ENCODE measurements at regions not wholly inside any gene's neighbourhood (a gene's known extent, or its start where the extent isn't known, plus 50 kb on each side); places are given as distances from the start of the nearest gene placed in this dataset.
A peak's percentile ranks its signal among the peaks of the same experiment; 100 is the strongest.
"Not testable (repeated sequence)": the region's sequence is repeated elsewhere in the genome, so short reads cannot be mapped to it uniquely, and the experiment has no call there.

DNA sequence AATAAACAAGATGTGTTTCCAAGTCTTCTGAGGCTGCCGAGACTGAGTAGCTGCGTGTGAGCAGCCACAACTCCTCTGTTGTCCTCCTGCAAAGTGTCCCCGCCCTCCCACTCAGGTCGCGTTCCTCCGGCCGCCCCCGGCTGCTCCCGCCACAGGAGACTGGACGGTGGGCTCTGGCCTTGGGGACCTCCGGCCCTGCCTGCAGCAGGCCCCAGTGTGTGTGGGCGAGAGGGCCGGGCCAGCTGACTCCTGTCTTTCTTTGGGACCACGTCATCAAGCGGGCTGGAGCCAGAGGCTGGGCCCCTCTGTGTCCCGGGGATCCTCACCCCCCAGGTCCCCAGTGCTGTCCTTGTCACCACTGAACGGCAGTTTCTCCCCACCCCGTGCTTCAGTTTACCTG is 175.3 kb downstream of the NPIPB11 start:
- TF ChIP-seq, protein P1, sequence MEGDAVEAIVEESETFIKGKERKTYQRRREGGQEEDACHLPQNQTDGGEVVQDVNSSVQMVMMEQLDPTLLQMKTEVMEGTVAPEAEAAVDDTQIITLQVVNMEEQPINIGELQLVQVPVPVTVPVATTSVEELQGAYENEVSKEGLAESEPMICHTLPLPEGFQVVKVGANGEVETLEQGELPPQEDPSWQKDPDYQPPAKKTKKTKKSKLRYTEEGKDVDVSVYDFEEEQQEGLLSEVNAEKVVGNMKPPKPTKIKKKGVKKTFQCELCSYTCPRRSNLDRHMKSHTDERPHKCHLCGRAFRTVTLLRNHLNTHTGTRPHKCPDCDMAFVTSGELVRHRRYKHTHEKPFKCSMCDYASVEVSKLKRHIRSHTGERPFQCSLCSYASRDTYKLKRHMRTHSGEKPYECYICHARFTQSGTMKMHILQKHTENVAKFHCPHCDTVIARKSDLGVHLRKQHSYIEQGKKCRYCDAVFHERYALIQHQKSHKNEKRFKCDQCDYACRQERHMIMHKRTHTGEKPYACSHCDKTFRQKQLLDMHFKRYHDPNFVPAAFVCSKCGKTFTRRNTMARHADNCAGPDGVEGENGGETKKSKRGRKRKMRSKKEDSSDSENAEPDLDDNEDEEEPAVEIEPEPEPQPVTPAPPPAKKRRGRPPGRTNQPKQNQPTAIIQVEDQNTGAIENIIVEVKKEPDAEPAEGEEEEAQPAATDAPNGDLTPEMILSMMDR (IDR thresholded peaks at IDR 0.05; ENCODE audit: insufficient read depth, low read length, poor library complexity, severe bottlenecking) = no peak
- H3K4me3 ChIP-seq (ENCODE audit: low read depth, low read length) = no peak overlapping the region
- no peaks in the 10 kb centered on the region for H3K27me3 ChIP-seq (ENCODE audit: control insufficient read depth, insufficient read depth, low read length)
- DNase-seq (ENCODE audit: low read depth) = no peak
- H3K36me3 ChIP-seq (ENCODE audit: control insufficient read depth, insufficient read depth, low read length) = no peaks in the 10 kb centered on the region

DNA sequence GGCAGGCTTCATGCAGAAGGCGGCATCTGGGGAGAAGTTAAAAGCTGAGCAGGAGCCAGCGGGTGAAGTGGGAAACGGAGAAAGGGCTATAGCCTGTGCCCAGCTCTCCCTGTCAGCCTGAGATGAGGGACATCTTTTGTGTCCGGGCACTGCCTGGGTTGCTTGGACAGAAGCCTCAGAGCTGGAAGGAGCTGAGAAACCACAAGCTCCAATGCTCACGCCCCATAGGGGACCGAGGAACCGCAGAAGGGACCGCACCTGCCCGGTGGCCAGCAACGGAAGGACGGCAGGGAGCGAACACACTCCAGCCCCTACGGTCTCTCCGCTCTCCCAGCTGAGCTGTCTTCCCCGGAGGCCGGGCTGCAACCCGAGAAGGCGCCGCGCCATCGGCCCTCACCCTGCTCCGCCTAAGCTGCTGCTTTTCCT is 175.8 kb downstream of the NPIPB11 start:
- Histone ChIP-seq H3K4me3 (ENCODE audit: low read depth, low read length) (no peak overlapping the region), H3K36me3 (ENCODE audit: control insufficient read depth, insufficient read depth, low read length) (no peaks in the 10 kb centered on the region), H3K27me3 (ENCODE audit: control insufficient read depth, insufficient read depth, low read length) (no peaks in the 10 kb centered on the region)
- TF ChIP-seq, protein P1 (IDR thresholded peaks at IDR 0.05; ENCODE audit: insufficient read depth, low read length, poor library complexity, severe bottlenecking) = no peak
- no peak for DNase-seq (ENCODE audit: low read depth)

DNA sequence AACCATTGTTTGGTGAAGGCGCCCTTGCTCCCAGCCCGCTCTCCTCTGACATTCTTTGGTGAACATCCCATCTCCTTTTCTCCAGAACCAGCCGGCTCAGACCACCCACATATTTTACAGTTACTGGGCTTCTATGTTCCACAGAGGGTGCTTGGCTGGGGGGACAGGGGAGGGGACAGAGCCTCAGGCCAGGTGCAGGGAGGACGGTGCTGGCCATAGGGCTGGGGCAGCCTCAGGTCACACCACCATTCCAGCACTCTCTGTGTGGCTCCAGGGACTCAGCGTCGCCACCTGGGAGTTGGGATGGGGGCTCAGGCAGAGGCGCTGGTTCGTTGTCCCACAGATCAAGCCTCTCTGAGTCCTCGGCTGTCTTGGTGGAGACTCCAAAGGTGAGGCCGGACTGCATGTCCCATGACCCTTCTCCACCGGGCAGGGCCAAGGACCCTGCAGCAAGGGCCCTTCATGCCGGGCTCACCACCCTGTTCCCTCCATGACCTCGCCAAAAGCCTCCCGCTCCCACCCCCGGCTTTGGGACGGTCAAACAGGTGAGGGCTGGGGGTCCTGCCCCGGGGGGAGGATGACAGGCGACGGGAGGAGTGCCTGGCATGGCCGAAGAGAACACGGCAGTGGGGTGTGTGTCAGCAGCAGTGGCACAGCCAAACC is 176.4 kb downstream of the NPIPB11 start:
- H3K4me3 ChIP-seq (ENCODE audit: low read depth, low read length); H3K36me3 ChIP-seq (ENCODE audit: control insufficient read depth, insufficient read depth, low read length); DNase-seq (ENCODE audit: low read depth); H3K27me3 ChIP-seq (ENCODE audit: control insufficient read depth, insufficient read depth, low read length): not testable (repeated sequence)

DNA sequence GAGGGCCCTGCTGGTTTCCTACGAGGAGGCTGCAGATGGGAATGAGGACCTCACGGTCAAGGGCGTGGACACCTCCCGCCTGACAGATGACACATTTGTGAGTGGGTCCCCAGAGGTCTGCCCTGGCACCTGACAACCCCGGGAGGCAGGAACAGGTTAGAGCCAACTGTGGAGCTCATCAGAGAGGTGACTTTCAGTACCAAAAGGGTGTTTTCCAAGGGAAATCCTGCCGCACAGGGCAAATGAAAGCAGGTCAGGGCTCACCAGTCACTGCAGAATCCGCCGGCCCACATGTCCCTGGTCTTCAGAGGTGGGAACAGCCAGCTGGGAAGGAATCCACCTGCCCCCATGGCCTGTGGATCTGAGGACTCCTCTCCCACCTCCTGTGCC is 176.9 kb downstream of the NPIPB11 start:
- H3K27me3 ChIP-seq (ENCODE audit: control insufficient read depth, insufficient read depth, low read length); DNase-seq (ENCODE audit: low read depth); H3K36me3 ChIP-seq (ENCODE audit: control insufficient read depth, insufficient read depth, low read length); H3K4me3 ChIP-seq (ENCODE audit: low read depth, low read length): not testable (repeated sequence)

DNA sequence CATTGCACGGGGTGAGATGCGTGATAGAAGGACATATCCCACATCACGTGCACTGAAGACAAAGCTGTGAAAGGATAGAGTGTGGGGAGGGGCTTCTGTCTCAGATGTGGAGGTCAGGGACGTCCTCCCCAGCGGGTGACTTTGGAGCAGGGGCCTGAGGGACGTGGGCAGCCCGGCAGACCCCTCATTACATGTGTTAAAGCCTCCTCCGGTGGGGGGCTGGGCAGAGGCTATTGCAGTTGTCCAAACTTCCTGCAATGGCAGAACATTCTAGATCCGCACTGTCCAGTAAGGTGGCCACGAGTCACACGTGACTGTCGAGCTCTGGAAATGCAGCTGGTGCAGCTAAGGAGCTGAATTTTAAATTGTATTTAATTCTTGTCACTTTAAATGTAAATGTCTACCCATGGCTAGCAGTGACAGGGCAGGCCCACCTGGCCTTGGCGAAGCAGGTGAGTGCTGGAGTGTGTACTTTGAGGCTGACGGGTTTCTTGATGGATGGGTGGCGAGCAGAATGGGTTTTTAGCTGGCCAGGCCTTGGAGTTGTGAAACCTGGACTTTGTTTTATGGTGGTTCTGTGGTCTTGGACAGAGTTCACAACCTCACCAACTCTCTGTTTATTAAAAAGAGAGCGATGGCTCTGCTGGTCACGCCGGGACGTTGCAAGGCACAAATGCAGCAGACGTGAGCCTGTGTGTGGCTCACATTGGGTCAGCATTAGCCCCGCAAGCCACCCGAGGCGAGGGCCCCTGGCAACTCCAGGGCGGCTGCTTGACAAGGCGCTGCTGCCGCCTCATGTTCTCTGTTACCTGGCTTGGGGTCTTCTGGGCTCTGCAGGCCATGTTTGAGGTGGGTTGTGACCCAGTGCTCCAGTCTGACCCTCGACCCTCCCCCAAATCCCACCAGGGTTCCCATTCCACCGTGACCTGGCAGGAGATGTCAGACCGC is 177.6 kb downstream of the NPIPB11 start:
- not testable (repeated sequence) for H3K36me3 ChIP-seq (ENCODE audit: control insufficient read depth, insufficient read depth, low read length); H3K4me3 ChIP-seq (ENCODE audit: low read depth, low read length); H3K27me3 ChIP-seq (ENCODE audit: control insufficient read depth, insufficient read depth, low read length); DNase-seq (ENCODE audit: low read depth)

DNA sequence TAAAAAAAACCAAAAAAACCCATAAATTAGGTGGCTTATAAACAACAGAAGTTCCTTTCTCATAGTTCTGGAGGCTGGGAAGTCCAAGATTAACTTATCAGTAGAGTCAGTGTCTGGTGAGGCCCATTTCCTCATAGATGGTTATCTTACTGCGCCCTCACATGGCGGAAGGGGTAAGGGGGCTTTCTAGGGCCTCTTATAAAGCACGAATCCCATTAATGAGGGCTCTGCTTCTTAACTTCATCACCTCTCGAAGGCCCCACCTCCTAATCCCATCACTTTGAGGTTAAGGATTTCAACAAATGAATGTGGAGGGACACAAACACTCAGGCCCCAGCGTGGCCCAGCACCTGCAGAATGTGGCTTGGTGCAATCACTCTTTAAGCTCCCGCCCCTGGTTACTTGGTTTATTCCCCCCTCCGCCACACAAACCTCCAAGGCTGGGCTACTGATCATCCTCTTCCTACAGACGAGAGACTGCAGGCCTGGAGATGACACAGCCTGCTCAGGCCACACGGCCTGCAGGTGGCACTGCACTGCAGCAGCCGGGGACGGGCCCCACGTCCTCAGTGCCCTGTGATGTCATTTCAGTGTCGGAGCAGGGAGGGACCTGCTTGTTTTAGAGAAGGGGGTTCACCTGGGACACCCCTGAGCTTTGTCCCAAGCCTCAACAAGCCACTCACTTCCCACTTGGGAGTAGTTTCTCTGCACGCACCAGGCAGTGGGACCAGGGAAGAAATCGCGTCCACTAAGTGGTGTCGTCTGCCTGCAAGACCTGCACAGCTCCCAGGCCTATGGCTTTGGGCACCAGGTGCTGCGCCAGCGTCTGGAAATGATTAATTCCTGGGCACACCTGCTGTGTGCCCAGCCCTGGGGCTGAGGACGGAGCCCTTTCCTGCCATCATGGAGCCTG is 178.5 kb downstream of the NPIPB11 start:
- not testable (repeated sequence) for DNase-seq (ENCODE audit: low read depth); H3K4me3 ChIP-seq (ENCODE audit: low read depth, low read length); H3K27me3 ChIP-seq (ENCODE audit: control insufficient read depth, insufficient read depth, low read length); H3K36me3 ChIP-seq (ENCODE audit: control insufficient read depth, insufficient read depth, low read length)
- TF ChIP-seq, protein P1 (IDR thresholded peaks at IDR 0.05; ENCODE audit: insufficient read depth, low read length, poor library complexity, severe bottlenecking) = peak; percentile 42

DNA sequence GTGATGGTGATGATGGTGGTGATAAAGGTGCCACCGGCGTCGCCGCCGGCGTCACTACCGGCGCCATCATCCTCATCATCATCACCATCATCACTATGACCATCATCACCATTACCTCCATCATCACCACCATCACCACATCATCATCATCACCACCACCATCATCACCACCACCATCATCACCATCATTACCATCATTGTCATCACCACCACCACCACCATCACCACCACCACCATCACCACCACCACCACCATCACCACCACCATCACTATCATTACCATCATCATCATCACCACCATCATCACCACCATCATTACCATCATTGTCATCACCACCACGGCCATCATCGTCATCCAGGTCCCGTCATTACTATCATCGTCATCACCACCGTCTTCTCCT is 179.7 kb downstream of the NPIPB11 start:
- Histone ChIP-seq H3K27me3 (ENCODE audit: control insufficient read depth, insufficient read depth, low read length) (no peaks in the 10 kb centered on the region), H3K4me3 (ENCODE audit: low read depth, low read length) (no peak overlapping the region), H3K36me3 (ENCODE audit: control insufficient read depth, insufficient read depth, low read length) (no peaks in the 10 kb centered on the region)
- no peak for DNase-seq (ENCODE audit: low read depth)
- TF ChIP-seq, protein P1 (IDR thresholded peaks at IDR 0.05; ENCODE audit: insufficient read depth, low read length, poor library complexity, severe bottlenecking) = no peak

DNA sequence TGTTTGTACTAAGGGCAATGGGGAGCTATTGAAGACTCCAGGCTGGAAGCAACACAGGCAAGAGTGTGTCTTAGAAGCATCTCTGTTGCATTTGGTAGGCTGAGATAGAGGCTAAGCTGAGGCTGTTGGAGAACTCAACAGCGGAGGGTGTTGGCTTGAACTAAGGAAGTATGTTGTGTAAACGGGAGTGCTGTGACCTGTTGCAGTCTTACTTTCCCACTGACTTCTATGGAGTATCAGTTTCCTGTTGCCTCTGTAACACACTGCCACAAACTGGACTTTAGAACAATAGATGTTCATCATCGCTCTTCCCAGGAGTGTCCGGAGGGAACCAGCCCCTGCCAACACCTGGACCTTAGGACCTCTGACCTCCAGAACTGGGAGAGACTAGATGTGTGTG is 181.8 kb downstream of the NPIPB11 start:
- not testable (repeated sequence) for H3K27me3 ChIP-seq (ENCODE audit: control insufficient read depth, insufficient read depth, low read length); H3K4me3 ChIP-seq (ENCODE audit: low read depth, low read length); H3K36me3 ChIP-seq (ENCODE audit: control insufficient read depth, insufficient read depth, low read length); DNase-seq (ENCODE audit: low read depth)

DNA sequence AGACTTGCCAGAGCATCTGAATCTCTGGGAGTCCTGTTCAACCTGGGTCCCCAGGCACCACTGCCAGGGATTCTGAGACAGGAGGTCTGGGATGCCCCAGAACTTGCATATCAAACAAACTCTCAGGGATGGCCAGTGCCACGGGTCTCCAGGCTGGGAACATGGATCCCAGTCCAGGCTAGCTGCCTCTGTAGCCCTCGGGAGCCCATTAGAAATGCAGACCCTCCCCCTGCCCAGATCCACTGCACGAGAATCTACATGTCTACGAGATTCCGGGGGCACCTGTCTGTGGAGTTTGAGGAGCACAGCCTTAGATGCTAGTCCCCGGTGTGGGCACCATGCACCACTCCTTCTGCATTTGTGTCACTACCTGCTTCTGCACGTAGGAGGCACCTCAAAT is 183.9 kb downstream of the NPIPB11 start:
- H3K36me3 ChIP-seq (ENCODE audit: control insufficient read depth, insufficient read depth, low read length); DNase-seq (ENCODE audit: low read depth); H3K27me3 ChIP-seq (ENCODE audit: control insufficient read depth, insufficient read depth, low read length); H3K4me3 ChIP-seq (ENCODE audit: low read depth, low read length): not testable (repeated sequence)
